GM18505 (cell line): ENCODE measurements at regions not wholly inside any gene's neighbourhood (a gene's known extent, or its start where the extent isn't known, plus 50 kb on each side); places are given as distances from the start of the nearest gene placed in this dataset.

Experiments
- ATAC-seq: cut with Tn5 transposase; IDR thresholded peaks from one replicate; pipeline ENCODE4 v1.9.1; 2021; ENCODE audit not compliant: unreplicated experiment
- POLR2A ChIP-seq: IDR thresholded peaks from 4 replicates; pipeline ENCODE4 v1.6.1; 2011; ENCODE audit warnings: borderline replicate concordance; ENCODE audit not compliant: insufficient read depth, insufficient read length; ENCODE audit errors: extremely low read depth

DNA sequence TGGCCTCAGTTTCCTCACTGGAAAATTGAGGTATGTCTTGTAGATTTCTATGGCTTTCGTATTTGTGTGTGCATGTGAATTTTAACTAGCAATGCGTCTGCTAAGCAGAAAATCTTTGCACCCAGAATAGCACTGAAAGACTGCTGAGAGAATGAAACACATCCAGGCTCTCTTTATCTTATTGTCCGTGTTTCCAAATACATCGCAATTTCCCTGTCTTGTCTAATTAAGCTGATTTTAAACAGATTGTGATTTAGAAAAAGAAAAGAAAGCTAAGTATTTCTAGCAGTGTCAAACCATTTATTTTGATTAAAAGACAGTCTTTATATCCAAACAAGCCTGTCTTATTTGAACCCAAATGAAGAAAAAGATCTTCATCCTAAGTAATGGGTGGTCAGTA lies 168.6 kb downstream of the PMP22 start:
- no peak for TF ChIP-seq POLR2A
- no peak for ATAC-seq

DNA sequence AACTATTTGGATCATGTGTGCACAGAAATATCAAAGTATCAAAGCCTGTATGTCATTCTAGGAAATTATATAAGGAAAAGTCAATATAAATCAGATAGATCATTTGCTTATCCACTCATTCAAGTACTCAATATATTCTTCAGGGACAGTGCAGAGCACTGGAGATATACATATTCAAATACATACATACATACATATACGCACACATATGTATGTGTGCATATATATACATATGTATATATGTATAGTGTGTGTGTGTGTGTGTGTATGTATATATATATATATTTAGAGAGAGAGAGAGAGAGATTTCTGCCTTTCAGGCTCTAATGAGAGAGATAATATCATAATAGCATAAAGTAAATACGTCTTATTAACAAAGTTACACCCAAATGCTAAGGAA lies 169.2 kb downstream of the PMP22 start:
- no peak for TF ChIP-seq POLR2A
- ATAC-seq = no peak

DNA sequence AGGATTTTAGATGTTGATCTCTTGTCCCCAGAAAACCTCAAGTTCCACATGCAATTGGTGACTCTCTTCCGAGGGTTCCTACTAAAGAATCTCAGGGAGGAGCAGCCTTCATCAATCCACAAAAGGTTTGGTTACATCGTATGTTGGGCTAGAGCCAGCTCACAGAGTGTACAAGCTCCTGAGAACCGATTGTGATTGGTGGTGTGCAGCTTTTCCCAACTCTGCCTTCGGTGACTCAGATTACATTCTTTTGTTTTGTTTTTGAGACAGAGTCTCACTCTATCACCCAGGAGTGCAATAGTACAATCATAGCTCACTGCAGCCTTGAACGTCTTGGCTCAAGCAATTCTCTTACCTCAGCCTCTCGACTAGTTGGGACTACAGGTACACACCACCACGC lies 172.4 kb downstream of the PMP22 start:
- no peak for ATAC-seq
- no peak for TF ChIP-seq POLR2A

DNA sequence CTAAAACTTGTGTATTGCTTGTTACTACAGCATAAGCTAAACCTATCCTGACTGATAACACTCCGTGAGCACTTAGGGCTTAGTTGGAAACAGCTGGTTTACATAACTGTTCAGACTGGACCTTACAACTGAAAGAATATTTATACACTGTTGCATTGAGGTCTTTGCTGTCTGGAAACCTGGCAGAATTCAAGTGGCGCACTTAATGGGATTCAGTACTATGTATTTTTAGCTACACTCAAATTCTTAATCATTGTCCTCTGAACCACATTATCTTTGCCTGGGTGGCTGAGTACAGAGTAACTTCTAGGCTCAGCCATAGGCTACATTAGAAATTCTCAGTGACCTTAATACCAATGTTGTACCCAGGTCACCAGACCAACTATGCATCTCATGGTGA lies 172.9 kb downstream of the PMP22 start:
- no peak for TF ChIP-seq POLR2A
- ATAC-seq = no peak

DNA sequence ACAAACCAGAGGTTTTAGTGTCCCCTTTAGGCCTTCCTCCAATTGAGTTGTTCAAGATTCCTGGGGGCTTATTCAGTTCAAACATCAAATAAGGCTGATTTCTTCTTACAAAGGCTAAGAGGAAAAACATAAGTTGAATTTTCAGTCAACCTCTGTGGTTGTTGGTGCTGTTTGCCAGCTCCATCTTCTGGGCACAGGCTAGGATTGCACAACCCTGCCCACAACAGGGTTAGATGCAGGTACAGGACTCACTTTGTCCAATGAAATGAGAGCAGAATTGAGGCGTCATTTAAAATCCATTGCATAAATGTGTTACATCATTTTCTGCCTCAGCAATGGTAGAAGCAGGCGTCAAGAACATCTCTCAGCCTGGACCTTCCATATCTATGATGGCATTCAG lies 173.3 kb downstream of the PMP22 start:
- ATAC-seq = no peak

DNA sequence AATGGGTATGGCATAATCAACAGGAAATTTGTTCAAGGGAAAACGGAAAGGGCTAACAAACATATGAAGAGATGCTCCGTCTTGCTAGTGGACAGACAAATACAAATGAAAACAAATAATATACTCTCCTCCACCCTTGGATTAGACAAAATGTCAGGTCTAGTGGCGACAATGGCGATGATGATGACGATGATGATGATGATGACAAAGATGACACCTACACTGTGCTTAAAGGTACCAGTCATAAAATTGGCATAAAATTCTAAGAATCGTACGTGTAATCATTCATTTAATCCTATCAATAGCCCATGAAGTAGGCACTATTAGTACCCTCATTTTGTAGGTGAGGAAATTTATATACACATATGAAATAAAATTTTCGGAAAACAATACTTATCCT lies 174.6 kb downstream of the PMP22 start:
- no peak for TF ChIP-seq POLR2A
- ATAC-seq = no peak

More for the DNA sequence above, 173.3 kb downstream of the PMP22 start:
- no peak for TF ChIP-seq POLR2A

DNA sequence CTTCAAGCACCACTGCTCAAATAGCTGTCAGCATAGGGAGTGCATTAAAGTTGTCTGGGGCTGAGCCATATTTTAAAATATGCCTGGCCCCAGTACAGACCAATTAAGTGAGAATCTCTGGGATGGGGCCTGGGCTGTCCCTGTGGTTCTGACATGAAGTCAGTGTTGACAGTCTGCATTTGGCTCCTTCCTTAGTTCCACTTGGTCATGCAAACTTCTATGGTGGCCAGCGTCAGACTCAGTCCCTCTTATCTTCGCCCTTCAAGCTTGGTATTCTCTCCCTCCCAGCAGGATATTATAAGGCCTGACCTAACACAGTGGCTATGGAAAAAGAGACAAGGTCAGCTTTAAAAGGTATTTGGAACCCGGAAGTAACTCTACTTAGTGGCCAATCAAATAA lies 177.2 kb downstream of the PMP22 start:
- TF ChIP-seq POLR2A = no peak
- no peak for ATAC-seq

DNA sequence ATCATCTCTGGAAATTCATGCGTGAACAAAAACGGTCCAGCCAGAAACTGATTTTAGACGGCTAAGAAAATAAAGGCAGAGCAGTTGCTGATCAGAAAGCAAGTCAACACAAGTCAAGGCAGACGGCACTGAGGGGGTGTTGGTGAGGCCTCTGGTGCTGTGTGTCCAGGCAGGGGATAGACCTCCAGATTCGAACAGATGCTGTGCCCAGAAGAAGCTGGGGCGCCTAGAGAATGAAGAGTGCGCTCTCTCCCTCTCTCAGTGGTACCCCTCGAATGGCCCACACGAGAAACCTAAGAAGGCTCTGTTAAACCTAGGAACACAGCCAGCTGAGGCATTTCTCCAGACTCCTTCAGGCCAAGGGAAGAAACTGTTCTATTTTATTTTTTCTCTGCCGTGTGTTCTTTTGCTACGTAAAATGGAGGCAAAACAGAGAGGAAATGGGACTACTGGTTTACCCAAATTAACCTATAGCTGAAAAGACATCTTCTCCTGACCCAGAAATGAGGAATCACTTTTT lies 178.3 kb downstream of the PMP22 start:
- ATAC-seq = no peak

DNA sequence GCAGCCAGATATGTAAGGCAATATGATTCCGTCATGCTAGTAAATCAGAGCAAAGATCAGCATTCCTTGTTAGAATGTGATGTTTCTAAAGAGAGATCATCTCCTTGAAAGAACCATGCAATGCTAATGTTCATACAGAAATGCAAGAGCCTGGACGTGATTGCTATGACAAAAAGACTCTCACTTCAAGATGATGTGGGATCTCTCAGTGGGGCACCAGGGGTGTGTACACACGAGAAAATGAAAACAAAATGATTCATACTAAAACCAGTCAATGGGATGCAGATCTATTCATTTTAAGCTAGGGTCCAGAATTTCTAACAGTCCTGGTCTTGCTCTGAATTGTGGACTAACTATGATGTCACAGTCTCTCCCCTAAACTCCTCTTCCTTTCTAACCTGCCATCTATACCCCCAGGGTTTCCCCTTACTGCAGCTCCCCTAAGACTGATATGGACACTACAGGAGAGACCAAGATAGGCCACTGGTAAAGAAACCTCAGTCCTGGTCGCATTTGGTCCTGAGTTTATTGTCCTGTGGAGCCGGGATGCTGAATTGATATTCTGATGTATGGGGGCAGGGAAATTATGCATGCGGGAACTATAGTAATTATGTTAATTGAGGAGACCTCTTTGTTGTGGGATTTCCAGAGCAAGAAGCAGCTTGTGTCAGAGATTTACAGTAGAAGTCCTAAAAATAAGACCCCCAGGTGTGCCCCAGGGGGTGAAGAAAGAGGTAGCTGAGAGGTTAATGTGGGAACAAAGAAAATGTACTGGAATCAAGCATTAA lies 179.0 kb downstream of the PMP22 start:
- no peak for ATAC-seq
- no peak for TF ChIP-seq POLR2A

More for the DNA sequence above, 178.3 kb downstream of the PMP22 start:
- no peak for TF ChIP-seq POLR2A

DNA sequence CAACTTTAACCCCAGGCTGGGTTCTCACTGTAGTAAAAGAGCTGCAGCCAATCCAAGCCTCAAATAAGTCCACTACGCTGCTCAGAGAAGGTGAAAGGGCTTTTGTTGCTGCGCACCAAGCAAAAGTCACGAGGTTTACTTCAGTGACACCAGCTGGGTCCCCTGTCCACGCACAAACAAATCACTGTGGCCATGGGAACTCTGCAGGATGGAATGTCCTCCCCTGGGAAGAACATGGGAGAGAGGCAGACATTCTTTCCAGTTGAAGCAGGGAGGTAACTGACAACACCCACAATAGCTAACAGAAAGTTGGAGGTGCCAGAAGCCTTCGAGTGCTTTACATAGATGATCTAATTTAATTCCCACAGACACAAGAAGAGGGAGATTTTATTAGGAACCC lies 181.9 kb downstream of the PMP22 start:
- no peak for ATAC-seq
- TF ChIP-seq POLR2A = no peak

DNA sequence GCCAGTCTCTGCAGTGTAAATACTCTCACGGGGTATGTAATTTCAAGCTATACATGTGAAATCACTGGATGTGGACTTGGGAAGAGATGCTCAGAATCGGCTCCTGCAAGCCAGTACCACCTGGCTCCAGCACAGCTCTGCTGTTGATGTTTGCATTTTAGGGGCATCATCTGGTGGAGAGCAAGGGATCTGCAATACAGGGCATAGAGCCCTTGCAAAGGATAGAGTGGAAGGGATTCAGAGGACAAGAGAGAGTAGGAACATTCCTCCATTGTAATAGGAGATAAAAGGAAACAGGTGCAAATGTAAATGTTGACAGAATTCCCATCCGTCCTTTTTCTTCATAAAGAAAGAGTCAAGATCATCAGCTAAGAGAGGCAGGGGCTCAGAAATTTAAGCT lies 184.1 kb downstream of the PMP22 start:
- no peak for ATAC-seq
- no peak for TF ChIP-seq POLR2A

DNA sequence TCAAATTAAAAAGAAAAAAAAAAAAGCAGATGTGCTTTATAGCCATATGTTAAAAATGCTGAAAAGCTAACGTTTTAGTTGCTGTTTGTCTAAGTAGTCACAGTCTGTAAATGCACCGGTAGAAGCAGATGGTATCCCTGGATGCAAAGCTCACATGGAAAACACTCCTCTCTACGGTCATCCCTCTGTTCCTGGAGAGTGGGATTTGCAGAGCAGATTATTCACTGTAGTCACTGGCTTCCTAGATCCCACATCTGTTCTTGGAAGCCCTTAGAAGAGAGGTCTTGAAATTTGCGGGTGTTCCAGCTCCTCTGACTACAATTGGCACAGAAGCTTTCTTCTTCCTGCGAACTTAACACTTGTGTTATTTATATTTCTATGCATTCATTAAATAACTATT lies 186.6 kb downstream of the PMP22 start:
- TF ChIP-seq POLR2A = no peak
- ATAC-seq = no peak

DNA sequence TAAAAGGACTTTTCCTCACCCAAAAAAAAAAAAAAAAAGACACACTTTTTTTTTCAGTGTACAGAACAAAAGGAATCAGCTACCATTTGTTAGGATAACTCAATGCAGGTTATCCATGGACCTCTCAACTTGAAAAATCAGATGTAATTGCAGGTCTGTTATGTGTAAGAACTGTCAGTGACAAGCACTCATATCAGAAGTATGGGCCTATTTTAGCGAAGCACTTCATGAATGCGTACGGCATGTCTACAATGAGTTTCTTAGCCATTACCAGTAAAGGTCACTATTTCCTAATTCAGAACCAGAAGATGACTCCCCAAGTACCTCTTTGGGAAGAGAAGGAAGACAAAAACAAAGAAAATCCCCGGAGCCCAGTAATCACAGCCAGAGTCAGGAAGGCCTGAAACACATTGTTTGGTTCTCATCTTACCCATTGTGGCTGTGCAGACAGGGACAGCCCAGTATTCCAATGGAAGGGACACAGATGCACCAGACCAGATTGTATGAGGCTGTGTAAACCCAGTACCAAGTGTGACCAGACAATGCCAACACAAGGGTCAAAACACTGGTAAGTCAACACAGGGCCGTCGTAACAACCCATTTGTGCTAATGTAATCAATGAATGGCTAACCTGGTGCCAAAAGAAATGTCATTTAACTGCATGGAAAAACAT lies 188.0 kb downstream of the PMP22 start:
- no peak for TF ChIP-seq POLR2A
- no peak for ATAC-seq

DNA sequence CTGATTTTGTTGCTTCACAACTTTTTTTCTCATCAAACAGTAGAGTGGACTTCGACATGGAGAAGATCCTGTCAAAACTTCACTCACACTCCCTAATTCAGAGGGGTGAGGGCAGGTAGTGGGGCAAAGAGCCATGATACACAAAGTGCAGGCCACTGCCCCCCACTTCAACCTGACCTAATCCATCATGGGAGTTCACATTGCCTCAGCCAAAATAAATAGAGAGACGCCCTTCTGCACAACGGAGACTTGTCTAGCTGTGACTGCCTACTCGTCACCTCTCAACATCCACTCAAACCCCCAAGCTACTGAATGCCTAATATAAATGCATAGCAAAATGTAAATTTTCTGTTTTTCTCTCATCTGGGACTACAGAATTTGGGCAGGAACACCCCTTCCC lies 213.2 kb downstream of the PMP22 start:
- no peak for ATAC-seq
- TF ChIP-seq POLR2A = no peak
